ENCODE measurements at regions not wholly inside any gene's neighbourhood (a gene's known extent, or its start where the extent isn't known, plus 50 kb on each side); places are given as distances from the start of the nearest gene placed in this dataset.

DNA sequence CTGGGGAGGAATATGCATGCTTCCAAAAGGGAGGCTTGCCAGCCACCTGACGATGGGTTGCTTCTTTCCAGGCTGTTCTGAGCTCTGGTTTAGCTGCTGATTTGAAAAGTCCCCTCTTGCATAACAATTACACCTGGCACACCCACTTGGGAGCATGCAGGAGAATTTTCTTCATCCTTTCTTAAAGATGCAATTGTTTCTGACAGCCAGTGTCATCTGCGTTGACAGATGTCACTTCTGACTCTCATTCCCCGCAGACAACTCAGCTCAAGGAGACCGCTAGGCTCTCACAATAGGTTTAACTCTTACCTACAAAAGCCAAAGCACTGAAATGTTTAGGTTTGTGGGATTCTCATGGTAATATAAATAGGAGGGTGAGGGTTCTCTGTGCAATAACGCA lies 185.6 kb upstream of the SYNPR start:
- Histone ChIP-seq H3K36me3 (ENCODE audit: control insufficient read depth in 2 of 2, insufficient read depth in 2 of 2, low read length in 1 of 2) (no peaks in the 10 kb centered on the region), H3K4me3 (ENCODE audit: low read length in 2 of 2) (no peak overlapping the region), H3K9me3 (ENCODE audit: control insufficient read depth in 2 of 2, insufficient read depth in 1 of 2, low read length in 1 of 2) (peaks cover 0 to 9% of the 10 kb centered on the region in 2 donors), H3K27ac (ENCODE audit: low read depth in 1 of 2, low read length in 1 of 2) (no peak overlapping the region), H3K4me1 (ENCODE audit: control insufficient read depth in 2 of 2, insufficient read depth in 2 of 2, low read length in 2 of 2) (no peaks in the 10 kb centered on the region), H3K27me3 (ENCODE audit: control insufficient read depth in 2 of 2, insufficient read depth in 1 of 2, low read length in 1 of 2) (no peaks in the 10 kb centered on the region)
- DNase-seq (ENCODE audit: low read depth in 6 of 9, low spot score in 9 of 9) = no peak
- 80% methylated on average over 5 of the region's 5 CpGs for WGBS

DNA sequence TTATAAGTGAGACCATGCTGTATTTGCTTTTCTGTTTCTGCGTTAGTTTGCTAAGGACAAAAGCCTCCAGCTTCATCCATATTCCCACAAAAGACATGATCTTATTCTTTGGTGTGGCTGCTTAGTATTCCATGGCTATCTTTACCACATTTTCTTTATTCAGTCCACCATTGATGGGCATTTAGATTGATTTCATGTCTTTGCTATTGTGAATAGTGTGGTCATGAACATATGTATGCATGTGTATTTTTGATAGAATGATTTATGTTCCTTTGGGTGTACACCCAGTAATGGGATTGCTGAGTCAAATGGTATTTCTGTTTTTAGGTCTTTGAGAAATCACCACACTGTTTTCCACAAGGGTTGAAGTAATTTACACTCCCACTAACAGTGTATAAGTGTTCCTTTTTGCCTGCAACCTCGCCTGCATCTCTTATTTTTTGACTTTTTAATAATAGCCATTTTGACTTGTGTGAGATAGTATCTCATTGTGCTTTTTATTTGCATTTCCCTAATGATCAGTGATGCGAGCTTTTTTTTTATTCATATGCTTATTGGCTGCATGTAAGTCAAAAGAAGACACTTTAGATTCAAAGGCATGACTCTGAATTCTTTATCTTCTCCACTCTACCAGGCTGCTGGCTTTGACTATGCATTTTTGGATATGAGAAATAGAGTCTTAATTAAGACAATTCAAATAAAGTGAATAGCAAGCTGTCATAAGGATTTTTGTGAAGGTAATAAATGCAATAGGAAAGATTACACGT lies 183.3 kb upstream of the SYNPR start:
- WGBS = 86% methylated on average over 4 of the region's 4 CpGs
- H3K4me3 ChIP-seq (ENCODE audit: low read length in 2 of 2) = no peak overlapping the region
- no peaks in the 10 kb centered on the region for H3K4me1 ChIP-seq (ENCODE audit: control insufficient read depth in 2 of 2, insufficient read depth in 2 of 2, low read length in 2 of 2)
- DNase-seq (ENCODE audit: low read depth in 6 of 9, low spot score in 9 of 9) = no peak
- H3K27me3 ChIP-seq (ENCODE audit: control insufficient read depth in 2 of 2, insufficient read depth in 1 of 2, low read length in 1 of 2) = no peaks in the 10 kb centered on the region
- peaks cover 0 to 10% of the 10 kb centered on the region in 2 donors for H3K9me3 ChIP-seq (ENCODE audit: control insufficient read depth in 2 of 2, insufficient read depth in 1 of 2, low read length in 1 of 2)
- H3K36me3 ChIP-seq (ENCODE audit: control insufficient read depth in 2 of 2, insufficient read depth in 2 of 2, low read length in 1 of 2) = no peaks in the 10 kb centered on the region
- H3K27ac ChIP-seq (ENCODE audit: low read depth in 1 of 2, low read length in 1 of 2) = no peak overlapping the region

DNA sequence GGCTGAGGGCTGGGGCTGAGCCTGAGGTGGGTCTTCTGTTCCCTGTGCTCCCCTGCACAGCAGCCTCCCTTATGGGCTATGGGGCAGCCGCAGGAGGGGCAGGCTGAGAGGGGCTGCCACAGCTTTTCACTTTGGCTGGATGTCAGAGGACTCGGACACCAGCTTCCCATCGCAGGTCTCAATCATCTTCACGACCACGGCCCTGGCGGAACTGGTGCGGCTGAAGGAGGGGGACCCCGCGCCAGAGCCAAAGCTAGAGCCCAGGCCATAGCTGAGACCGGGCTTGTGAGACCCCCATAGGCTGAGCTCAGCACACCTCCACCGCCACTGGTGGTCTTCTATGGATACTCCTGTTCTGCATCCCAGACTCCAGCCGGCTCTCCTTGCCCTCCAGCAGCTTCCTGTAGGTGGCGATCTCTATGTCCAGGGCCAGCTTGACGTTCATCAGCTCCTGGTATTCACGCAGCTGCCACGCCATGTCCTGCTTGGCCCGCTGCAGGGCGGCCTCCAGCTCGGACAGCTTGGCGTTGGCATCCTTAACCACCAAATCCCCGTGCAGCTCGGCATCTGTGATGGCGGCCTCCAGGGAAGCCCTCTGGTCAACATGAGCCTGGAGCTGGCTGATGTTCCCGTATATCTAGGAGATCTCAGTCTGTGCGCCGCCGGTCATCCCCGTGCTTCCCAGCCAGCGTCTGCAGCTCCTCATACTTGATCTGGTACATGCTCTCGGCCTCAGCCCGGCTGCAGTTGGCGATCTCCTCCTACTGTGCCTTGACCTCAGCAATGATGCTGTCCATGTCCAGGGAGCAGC lies 181.7 kb upstream of the SYNPR start:
- no peak for DNase-seq (ENCODE audit: low read depth in 6 of 9, low spot score in 9 of 9)
- 92% methylated on average over 32 of the region's 32 CpGs for WGBS
- H3K9me3 ChIP-seq (ENCODE audit: control insufficient read depth in 2 of 2, insufficient read depth in 1 of 2, low read length in 1 of 2) = peaks cover 0 to 10% of the 10 kb centered on the region in 2 donors
- H3K27ac ChIP-seq (ENCODE audit: low read depth in 1 of 2, low read length in 1 of 2) = no peak overlapping the region
- no peak overlapping the region for H3K4me3 ChIP-seq (ENCODE audit: low read length in 2 of 2)
- no peaks in the 10 kb centered on the region for H3K36me3 ChIP-seq (ENCODE audit: control insufficient read depth in 2 of 2, insufficient read depth in 2 of 2, low read length in 1 of 2)
- no peaks in the 10 kb centered on the region for H3K4me1 ChIP-seq (ENCODE audit: control insufficient read depth in 2 of 2, insufficient read depth in 2 of 2, low read length in 2 of 2)
- no peaks in the 10 kb centered on the region for H3K27me3 ChIP-seq (ENCODE audit: control insufficient read depth in 2 of 2, insufficient read depth in 1 of 2, low read length in 1 of 2)

DNA sequence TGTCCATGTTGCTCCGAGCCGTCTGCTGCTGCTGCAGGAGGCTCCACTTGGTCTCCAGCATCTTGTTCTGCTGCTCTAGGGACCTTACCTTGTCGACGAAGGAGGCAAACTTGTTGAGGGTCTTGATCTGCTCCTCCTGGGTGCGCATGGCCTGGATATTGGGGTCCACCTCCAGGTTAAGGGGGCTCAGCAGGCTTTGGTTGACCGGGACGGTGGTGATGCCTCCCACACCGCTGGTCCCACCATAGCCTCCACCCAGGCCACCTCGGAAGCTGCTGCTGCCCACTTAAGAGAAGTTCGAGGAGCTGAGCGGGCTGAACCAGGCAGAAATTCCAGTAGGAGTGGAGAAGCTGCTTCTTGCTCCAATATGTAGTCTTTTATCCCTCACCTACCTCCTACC lies 180.7 kb upstream of the SYNPR start:
- DNase-seq (ENCODE audit: low read depth in 6 of 9, low spot score in 9 of 9) = no peak
- Histone ChIP-seq H3K27ac (ENCODE audit: low read depth in 1 of 2, low read length in 1 of 2) (no peak overlapping the region), H3K27me3 (ENCODE audit: control insufficient read depth in 2 of 2, insufficient read depth in 1 of 2, low read length in 1 of 2) (no peaks in the 10 kb centered on the region), H3K4me3 (ENCODE audit: low read length in 2 of 2) (no peak overlapping the region), H3K36me3 (ENCODE audit: control insufficient read depth in 2 of 2, insufficient read depth in 2 of 2, low read length in 1 of 2) (no peaks in the 10 kb centered on the region), H3K9me3 (ENCODE audit: control insufficient read depth in 2 of 2, insufficient read depth in 1 of 2, low read length in 1 of 2) (peaks cover 0 to 10% of the 10 kb centered on the region in 2 donors), H3K4me1 (ENCODE audit: control insufficient read depth in 2 of 2, insufficient read depth in 2 of 2, low read length in 2 of 2) (no peaks in the 10 kb centered on the region)
- 97% methylated on average over 11 of the region's 11 CpGs for WGBS

DNA sequence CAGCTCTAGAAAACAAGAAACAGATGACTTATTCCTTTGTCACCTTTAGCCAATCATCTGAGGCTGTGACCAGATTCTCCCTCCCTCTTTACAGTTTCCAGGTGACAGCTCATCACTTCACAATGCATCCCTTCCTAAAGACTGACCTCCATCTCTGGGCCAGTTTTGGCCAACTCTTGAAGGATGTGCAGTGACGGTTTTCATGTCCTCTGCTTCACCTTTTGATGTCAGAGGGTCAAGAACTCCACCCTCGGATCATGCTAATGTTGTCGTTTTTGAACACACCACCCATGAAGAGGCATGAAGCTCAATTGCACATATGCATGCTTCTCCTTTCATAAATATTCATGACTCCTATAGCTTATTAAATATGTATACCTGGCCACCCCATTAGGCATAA lies 161.2 kb upstream of the SYNPR start:
- no peaks in the 10 kb centered on the region for H3K36me3 ChIP-seq (ENCODE audit: control insufficient read depth in 2 of 2, insufficient read depth in 2 of 2, low read length in 1 of 2)
- H3K27me3 ChIP-seq (ENCODE audit: control insufficient read depth in 2 of 2, insufficient read depth in 1 of 2, low read length in 1 of 2) = no peaks in the 10 kb centered on the region
- no peak overlapping the region for H3K27ac ChIP-seq (ENCODE audit: low read depth in 1 of 2, low read length in 1 of 2)
- no peaks in the 10 kb centered on the region for H3K9me3 ChIP-seq (ENCODE audit: control insufficient read depth in 2 of 2, insufficient read depth in 1 of 2, low read length in 1 of 2)
- H3K4me3 ChIP-seq (ENCODE audit: low read length in 2 of 2) = no peak overlapping the region
- 90% methylated on average over 3 of the region's 3 CpGs for WGBS
- no peaks in the 10 kb centered on the region for H3K4me1 ChIP-seq (ENCODE audit: control insufficient read depth in 2 of 2, insufficient read depth in 2 of 2, low read length in 2 of 2)
- DNase-seq (ENCODE audit: low read depth in 6 of 9, low spot score in 9 of 9) = no peak

DNA sequence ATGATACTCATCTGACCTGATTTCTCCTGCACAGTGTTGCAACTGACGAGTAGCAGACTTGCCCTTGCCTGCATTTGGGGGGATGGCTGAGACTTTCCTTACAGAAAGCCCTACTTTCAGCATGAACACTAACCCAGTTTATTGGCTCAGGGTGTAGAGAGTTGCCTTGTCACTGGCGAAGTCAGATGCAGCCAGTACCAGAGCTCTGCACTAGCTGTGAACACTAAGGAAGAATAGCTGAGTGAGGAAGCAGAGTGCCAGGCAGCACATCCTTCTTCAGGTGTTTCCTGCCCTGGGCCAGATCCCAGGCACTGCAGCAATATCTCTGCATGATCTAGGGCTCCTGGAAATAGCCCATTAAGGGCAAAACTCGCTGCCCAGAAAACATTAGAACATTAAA lies 154.0 kb upstream of the SYNPR start:
- H3K27me3 ChIP-seq (ENCODE audit: control insufficient read depth in 2 of 2, insufficient read depth in 1 of 2, low read length in 1 of 2) = no peaks in the 10 kb centered on the region
- H3K4me3 ChIP-seq (ENCODE audit: low read length in 2 of 2) = no peak overlapping the region
- no peak overlapping the region for H3K27ac ChIP-seq (ENCODE audit: low read depth in 1 of 2, low read length in 1 of 2)
- no peak for DNase-seq (ENCODE audit: low read depth in 6 of 9, low spot score in 9 of 9)
- no peaks in the 10 kb centered on the region for H3K4me1 ChIP-seq (ENCODE audit: control insufficient read depth in 2 of 2, insufficient read depth in 2 of 2, low read length in 2 of 2)
- 54% methylated on average over 3 of the region's 3 CpGs for WGBS
- H3K36me3 ChIP-seq (ENCODE audit: control insufficient read depth in 2 of 2, insufficient read depth in 2 of 2, low read length in 1 of 2) = no peaks in the 10 kb centered on the region
- H3K9me3 ChIP-seq (ENCODE audit: control insufficient read depth in 2 of 2, insufficient read depth in 1 of 2, low read length in 1 of 2) = no peaks in the 10 kb centered on the region

DNA sequence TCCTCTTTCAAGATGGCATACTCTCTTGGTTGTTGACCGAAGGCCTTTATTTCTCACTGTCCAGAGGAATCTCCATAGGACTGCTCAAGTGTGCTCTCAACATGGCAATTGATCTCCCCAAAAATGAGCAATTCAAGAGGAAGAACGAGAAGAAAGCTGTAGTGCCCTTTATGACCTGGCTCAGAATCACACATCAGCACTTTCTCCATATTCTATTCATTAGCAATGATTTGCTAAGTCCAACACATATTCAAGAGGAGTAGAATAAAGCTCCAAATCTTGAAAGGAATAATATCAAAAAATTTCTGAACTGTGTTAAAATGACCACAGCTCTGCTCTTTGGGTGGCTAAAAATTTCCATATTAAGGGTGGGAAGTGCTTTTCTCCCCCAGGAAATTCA lies 151.6 kb upstream of the SYNPR start:
- no peaks in the 10 kb centered on the region for H3K36me3 ChIP-seq (ENCODE audit: control insufficient read depth in 2 of 2, insufficient read depth in 2 of 2, low read length in 1 of 2)
- H3K4me3 ChIP-seq (ENCODE audit: low read length in 2 of 2) = no peak overlapping the region
- 81% methylated on average over 2 of the region's 2 CpGs for WGBS
- no peak overlapping the region for H3K27ac ChIP-seq (ENCODE audit: low read depth in 1 of 2, low read length in 1 of 2)
- no peaks in the 10 kb centered on the region for H3K27me3 ChIP-seq (ENCODE audit: control insufficient read depth in 2 of 2, insufficient read depth in 1 of 2, low read length in 1 of 2)
- H3K4me1 ChIP-seq (ENCODE audit: control insufficient read depth in 2 of 2, insufficient read depth in 2 of 2, low read length in 2 of 2) = no peaks in the 10 kb centered on the region
- no peaks in the 10 kb centered on the region for H3K9me3 ChIP-seq (ENCODE audit: control insufficient read depth in 2 of 2, insufficient read depth in 1 of 2, low read length in 1 of 2)
- no peak for DNase-seq (ENCODE audit: low read depth in 6 of 9, low spot score in 9 of 9)

DNA sequence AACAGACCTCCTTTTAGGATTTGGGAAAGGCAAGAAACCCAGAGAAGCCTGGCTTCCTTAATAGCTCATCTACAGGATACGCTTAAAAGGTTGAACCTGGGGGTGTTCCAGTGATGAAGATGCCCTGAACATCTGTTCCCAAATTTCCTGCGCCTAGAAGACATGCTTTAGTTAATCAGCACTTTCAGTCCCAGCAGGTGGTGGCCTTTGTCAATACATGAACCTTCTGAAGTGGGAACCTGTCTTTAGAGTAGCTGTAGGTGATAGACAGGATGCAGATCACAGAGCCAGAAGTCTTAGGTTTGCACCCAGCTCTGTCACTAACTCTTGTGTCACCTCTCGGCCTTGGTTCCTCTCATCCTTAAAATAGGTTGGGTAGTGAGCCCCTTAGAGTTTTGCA lies 149.7 kb upstream of the SYNPR start:
- WGBS = 84% methylated on average over 3 of the region's 3 CpGs
- no peak for DNase-seq (ENCODE audit: low read depth in 6 of 9, low spot score in 9 of 9)
- H3K36me3 ChIP-seq (ENCODE audit: control insufficient read depth in 2 of 2, insufficient read depth in 2 of 2, low read length in 1 of 2) = no peaks in the 10 kb centered on the region

DNA sequence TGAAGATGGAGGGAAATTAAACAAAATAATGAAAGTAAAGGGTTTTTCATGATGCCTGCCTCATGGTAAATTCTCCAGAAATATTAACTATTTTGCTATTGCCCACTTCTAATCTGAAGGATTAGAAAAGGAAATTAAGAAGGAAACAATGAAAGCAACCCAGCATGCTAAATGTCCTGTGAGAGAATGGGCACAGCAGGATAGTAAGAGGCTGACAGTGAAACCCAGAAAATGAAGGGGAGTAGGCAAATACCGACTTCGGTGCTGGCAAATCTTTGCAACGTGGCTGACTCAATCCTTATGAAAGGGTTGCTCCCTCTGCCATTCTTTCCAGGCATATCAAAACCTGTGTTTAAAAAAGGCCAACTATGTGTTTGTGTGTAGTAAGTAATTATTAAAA lies 147.5 kb upstream of the SYNPR start:
- no peaks in the 10 kb centered on the region for H3K36me3 ChIP-seq (ENCODE audit: control insufficient read depth in 2 of 2, insufficient read depth in 2 of 2, low read length in 1 of 2)
- no peak for DNase-seq (ENCODE audit: low read depth in 6 of 9, low spot score in 9 of 9)
- H3K27ac ChIP-seq (ENCODE audit: low read depth in 1 of 2, low read length in 1 of 2) = no peak overlapping the region
- H3K4me3 ChIP-seq (ENCODE audit: low read length in 2 of 2) = no peak overlapping the region
- no peaks in the 10 kb centered on the region for H3K4me1 ChIP-seq (ENCODE audit: control insufficient read depth in 2 of 2, insufficient read depth in 2 of 2, low read length in 2 of 2)
- H3K9me3 ChIP-seq (ENCODE audit: control insufficient read depth in 2 of 2, insufficient read depth in 1 of 2, low read length in 1 of 2) = no peaks in the 10 kb centered on the region
- no peaks in the 10 kb centered on the region for H3K27me3 ChIP-seq (ENCODE audit: control insufficient read depth in 2 of 2, insufficient read depth in 1 of 2, low read length in 1 of 2)
- 39% methylated on average over 3 of the region's 3 CpGs for WGBS

More for the DNA sequence above, 149.7 kb upstream of the SYNPR start:
- Histone ChIP-seq H3K27ac (ENCODE audit: low read depth in 1 of 2, low read length in 1 of 2) (no peak overlapping the region), H3K4me1 (ENCODE audit: control insufficient read depth in 2 of 2, insufficient read depth in 2 of 2, low read length in 2 of 2) (no peaks in the 10 kb centered on the region), H3K27me3 (ENCODE audit: control insufficient read depth in 2 of 2, insufficient read depth in 1 of 2, low read length in 1 of 2) (no peaks in the 10 kb centered on the region), H3K9me3 (ENCODE audit: control insufficient read depth in 2 of 2, insufficient read depth in 1 of 2, low read length in 1 of 2) (no peaks in the 10 kb centered on the region), H3K4me3 (ENCODE audit: low read length in 2 of 2) (no peak overlapping the region)
